Upper lobe of right lung (tissue), 1 donor: ENCODE measurements at regions not wholly inside any gene's neighbourhood (a gene's known extent, or its start where the extent isn't known, plus 50 kb on each side); places are given as distances from the start of the nearest gene placed in this dataset.
"Not testable (repeated sequence)": the region's sequence is repeated elsewhere in the genome, so short reads cannot be mapped to it uniquely, and the experiment has no call there.

Experiments
- ATAC-seq: fragments of 200-7000 bp; cut with Tn5 transposase; one replicate; pipeline ENCODE4 v1.9.1; 2020; ENCODE audit warnings: mild to moderate bottlenecking, moderate library complexity
- DNase-seq: peaks from one replicate; pipeline ENCODE4 v3.0.0-alpha.2; 2020
- H3K27ac ChIP-seq: fragments of 200-600 bp; one replicate; pipeline ENCODE4 v1.8.0; 2022
- H3K27me3 ChIP-seq: fragments of 200-600 bp; one replicate; pipeline ENCODE4 v1.8.0; 2022; ENCODE audit warnings: mild to moderate bottlenecking
- H3K36me3 ChIP-seq: fragments of 200-600 bp; one replicate; pipeline ENCODE4 v1.8.0; 2022
- H3K4me1 ChIP-seq: fragments of 200-600 bp; one replicate; pipeline ENCODE4 v1.8.0; 2022
- H3K4me3 ChIP-seq: fragments of 200-600 bp; one replicate; pipeline ENCODE4 v1.8.0; 2022; ENCODE audit warnings: mild to moderate bottlenecking
- H3K9me3 ChIP-seq: fragments of 200-600 bp; one replicate; pipeline ENCODE4 v1.8.0; 2022
- intact Hi-C: fragments of 100-400 bp; cut with DNase I; formaldehyde crosslinking; loops from one replicate; pipeline ENCODE4 v1.11.0; 2022
- TF ChIP-seq, protein P1 (sequence below): fragments of 200-600 bp; IDR thresholded peaks from one replicate; pipeline ENCODE4 v1.8.0; 2022; ENCODE audit warnings: antibody characterized with exemption
- donor health status: DM: no; HTN: yes; CAD: no; lungs with severe emphysema.

DNA sequence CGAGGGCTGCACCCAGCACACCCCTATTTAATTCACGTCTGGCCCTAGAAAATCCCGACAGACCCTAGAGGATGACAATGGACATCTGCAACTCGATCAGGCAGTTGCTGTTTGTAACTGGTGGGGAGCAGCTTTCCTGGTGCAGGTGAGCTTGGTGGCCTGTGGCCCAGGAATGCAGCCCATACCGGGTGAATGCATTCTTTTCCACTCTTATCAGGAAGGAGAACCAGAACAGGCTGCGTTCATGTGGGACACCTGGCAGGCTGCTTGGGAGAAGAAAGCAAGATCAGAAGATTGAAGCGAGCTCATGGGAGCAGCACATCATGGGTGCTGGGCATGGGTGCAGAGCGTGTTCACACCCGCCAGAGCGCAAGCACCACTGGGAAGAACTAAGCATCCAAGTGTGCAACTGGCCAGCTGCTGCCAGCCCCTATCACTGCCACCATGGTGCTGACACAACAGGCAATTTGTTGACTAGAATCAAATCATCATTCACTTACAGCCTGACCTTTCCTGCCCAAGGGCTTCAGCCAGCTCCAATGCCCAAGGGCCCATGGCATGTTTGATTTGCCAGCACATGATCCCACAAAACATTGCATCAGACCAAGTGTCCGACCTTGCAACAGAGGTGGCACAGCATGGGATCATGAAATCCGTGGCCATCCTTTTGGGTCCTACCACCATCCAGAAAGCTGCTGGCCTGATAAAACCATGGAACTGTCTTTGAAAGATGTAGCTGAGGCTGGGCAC is 241.7 kb upstream of the ID2 start:
- Histone ChIP-seq H3K4me1 (peaks cover 4% of the 10 kb centered on the region), H3K27me3 (no peaks in the 10 kb centered on the region), H3K4me3 (no peak overlapping the region), H3K36me3 (no peaks in the 10 kb centered on the region), H3K27ac (no peak overlapping the region), H3K9me3 (no peaks in the 10 kb centered on the region)
- TF ChIP-seq, protein P1, sequence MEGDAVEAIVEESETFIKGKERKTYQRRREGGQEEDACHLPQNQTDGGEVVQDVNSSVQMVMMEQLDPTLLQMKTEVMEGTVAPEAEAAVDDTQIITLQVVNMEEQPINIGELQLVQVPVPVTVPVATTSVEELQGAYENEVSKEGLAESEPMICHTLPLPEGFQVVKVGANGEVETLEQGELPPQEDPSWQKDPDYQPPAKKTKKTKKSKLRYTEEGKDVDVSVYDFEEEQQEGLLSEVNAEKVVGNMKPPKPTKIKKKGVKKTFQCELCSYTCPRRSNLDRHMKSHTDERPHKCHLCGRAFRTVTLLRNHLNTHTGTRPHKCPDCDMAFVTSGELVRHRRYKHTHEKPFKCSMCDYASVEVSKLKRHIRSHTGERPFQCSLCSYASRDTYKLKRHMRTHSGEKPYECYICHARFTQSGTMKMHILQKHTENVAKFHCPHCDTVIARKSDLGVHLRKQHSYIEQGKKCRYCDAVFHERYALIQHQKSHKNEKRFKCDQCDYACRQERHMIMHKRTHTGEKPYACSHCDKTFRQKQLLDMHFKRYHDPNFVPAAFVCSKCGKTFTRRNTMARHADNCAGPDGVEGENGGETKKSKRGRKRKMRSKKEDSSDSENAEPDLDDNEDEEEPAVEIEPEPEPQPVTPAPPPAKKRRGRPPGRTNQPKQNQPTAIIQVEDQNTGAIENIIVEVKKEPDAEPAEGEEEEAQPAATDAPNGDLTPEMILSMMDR, result no peak
- DNase-seq (no peak), ATAC-seq (peak; percentile 42)
- intact Hi-C loops, result no loop called here

DNA sequence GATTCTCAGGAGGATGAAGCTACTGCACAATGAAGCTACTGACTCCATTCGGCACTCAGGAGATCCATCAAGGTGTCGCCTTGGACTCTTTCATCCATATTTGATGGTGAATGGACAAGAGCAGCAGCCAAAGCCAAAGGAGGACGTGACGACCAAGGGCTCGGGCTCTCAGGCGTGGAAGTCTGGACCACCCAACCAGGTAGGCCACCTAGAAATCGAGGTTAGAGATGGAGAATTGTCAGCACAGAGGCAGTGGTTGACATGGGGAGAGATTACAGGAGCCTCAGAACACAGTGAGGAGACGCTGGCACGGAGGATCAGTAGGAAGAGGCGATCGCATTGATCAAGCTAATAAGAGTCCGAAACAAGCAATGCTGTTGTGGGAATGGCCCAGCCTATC is 240.5 kb upstream of the ID2 start:
- Histone ChIP-seq H3K9me3 (no peaks in the 10 kb centered on the region), H3K36me3 (no peaks in the 10 kb centered on the region), H3K27ac (no peak overlapping the region), H3K27me3 (no peaks in the 10 kb centered on the region), H3K4me3 (no peak overlapping the region), H3K4me1 (peaks cover 4% of the 10 kb centered on the region)
- TF ChIP-seq, protein P1, result no peak
- no peak for ATAC-seq
- intact Hi-C loops, result no loop called here
- DNase-seq, result no peak

DNA sequence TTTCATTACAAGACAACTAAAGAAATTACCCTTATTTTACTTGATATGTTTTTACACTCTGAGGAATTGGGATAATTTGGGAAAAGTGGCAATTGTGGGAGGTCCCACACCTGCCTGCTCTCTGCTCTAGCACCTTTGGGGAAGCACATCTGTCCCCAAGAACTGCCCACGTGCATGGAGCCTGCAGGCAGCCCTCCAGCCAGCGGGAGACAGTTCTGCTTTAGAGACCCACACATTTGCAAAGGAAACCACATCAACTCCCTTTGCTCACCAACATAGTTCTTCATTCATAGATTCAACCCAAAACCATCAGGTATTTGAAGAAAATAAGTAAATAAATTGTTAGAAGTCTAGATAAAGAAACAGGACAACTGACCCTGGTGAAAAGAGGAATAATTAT is 239.9 kb upstream of the ID2 start:
- Histone ChIP-seq H3K27me3 (no peaks in the 10 kb centered on the region), H3K27ac (no peak overlapping the region), H3K4me1 (peaks cover 4% of the 10 kb centered on the region), H3K36me3 (no peaks in the 10 kb centered on the region), H3K4me3 (no peak overlapping the region), H3K9me3 (no peaks in the 10 kb centered on the region)
- ATAC-seq, result no peak
- DNase-seq, result no peak
- intact Hi-C loops, result no loop called here
- TF ChIP-seq, protein P1, result no peak

DNA sequence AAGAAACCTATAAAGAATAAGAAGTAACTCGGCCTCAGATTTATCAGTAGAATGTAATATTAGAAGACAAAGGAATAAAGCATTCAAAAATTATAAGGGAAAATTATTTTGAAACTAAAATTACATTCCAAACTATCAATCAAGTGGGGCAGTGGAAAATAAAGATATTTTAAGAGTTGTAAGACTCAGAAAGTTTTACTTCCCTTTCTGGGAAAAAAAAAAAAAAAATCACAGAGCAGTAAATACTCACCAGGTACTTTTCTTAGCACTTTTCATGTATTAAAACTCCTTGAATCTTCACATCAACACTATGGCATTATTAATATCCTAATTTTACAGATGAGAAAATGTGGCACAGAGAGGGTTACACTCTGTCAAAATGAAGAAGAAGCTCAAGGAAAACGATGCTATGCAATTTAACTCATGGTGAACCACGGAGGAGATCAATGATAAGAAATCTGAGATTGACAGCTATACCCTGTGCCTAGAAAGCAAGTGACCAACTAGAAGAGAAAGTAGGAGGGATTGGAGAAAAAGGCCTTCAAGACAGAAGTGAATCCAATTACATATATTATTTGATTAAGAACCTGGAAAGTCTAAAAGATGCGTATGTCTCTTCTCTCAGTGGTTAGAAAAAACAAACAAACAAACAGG is 238.9 kb upstream of the ID2 start:
- intact Hi-C loops, result no loop called here
- H3K4me3 ChIP-seq, result no peak overlapping the region
- no peak for DNase-seq
- no peak overlapping the region for H3K27ac ChIP-seq
- TF ChIP-seq, protein P1, result no peak
- peaks cover 4% of the 10 kb centered on the region for H3K4me1 ChIP-seq
- no peaks in the 10 kb centered on the region for H3K9me3 ChIP-seq
- H3K36me3 ChIP-seq, result no peaks in the 10 kb centered on the region
- no peak for ATAC-seq
- H3K27me3 ChIP-seq, result no peaks in the 10 kb centered on the region

DNA sequence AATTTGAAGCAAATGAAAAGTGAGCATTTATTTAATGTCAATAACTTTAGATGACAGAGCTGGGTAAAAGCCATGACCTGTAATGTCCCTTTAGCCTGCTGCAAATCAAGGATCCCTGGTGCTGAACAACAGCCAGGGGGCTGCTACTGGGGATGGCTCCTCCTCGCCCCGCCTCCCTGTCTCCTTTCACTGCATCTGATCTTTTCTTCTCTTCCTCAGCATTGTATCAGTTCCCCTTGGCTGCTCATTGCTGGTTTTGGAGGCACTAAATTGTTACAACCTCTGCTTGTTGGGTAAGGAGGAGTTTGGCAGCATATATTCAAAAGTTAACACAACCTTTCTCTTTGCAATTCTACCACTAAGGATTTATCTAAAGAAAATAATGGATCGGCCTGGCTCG is 236.3 kb upstream of the ID2 start:
- Histone ChIP-seq H3K4me1 (no peaks in the 10 kb centered on the region), H3K4me3 (no peak overlapping the region), H3K27me3 (no peaks in the 10 kb centered on the region), H3K27ac (no peak overlapping the region), H3K9me3 (no peaks in the 10 kb centered on the region), H3K36me3 (no peaks in the 10 kb centered on the region)
- ATAC-seq (no peak), DNase-seq (no peak)
- TF ChIP-seq, protein P1, result no peak
- intact Hi-C loops, result no loop called here

DNA sequence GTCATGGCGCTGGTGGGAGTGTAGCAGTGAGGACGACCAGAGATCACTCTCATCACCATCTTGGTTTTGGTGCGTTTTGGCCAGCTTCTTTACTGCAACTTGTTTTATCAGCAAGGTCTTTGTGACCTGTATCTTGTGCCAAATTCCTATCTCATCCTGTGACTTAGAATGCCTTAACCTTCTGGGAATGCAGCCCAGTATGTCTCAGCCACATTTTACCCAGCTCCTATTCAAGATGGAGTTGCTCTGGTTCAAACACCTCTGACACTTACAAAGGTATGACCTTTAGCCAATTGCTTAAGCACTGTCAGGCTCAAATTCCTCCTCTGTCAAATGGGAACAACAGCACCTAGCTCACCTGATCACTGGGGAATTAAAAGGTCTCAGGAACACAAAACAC is 235.1 kb upstream of the ID2 start:
- DNase-seq, ATAC-seq, H3K9me3 ChIP-seq, H3K4me3 ChIP-seq, H3K27me3 ChIP-seq, intact Hi-C loops, H3K4me1 ChIP-seq, H3K27ac ChIP-seq, H3K36me3 ChIP-seq: not testable (repeated sequence)
